GM21576 (cell line): ENCODE measurements at regions not wholly inside any gene's neighbourhood (a gene's known extent, or its start where the extent isn't known, plus 50 kb on each side); places are given as distances from the start of the nearest gene placed in this dataset.

Source experiments
- ATAC-seq: cut with Tn5 transposase; IDR thresholded peaks from one replicate; pipeline ENCODE4 v1.9.1; 2021; ENCODE audit warnings: mild to moderate bottlenecking, moderate library complexity; ENCODE audit not compliant: unreplicated experiment

- no peak for ATAC-seq
Observed at GRCh38 chr11:95294701-95295100, 63.7 kb upstream of the SESN3 start.

- no peak for ATAC-seq
Observed at GRCh38 chr11:95293116-95293515, 62.1 kb upstream of the SESN3 start.

- ATAC-seq: no peak
Observed at GRCh38 chr11:95291946-95292345, 60.9 kb upstream of the SESN3 start.

GRCh38 chr11:95289378-95290101, 58.5 kb upstream of the SESN3 start:
- no peak for ATAC-seq

- no peak for ATAC-seq
Observed at GRCh38 chr11:95284057-95285052, 53.4 kb upstream of the SESN3 start.

- ATAC-seq: no peak
Observed at GRCh38 chr11:95283650-95284049, 52.6 kb upstream of the SESN3 start.

- no peak for ATAC-seq
Observed at GRCh38 chr11:95283146-95283545, 52.1 kb upstream of the SESN3 start.

- ATAC-seq: no peak
Observed at GRCh38 chr11:95282291-95282751, 51.3 kb upstream of the SESN3 start.
